ENCODE measurements at regions not wholly inside any gene's neighbourhood (a gene's known extent, or its start where the extent isn't known, plus 50 kb on each side); places are given as distances from the start of the nearest gene placed in this dataset.

DNA sequence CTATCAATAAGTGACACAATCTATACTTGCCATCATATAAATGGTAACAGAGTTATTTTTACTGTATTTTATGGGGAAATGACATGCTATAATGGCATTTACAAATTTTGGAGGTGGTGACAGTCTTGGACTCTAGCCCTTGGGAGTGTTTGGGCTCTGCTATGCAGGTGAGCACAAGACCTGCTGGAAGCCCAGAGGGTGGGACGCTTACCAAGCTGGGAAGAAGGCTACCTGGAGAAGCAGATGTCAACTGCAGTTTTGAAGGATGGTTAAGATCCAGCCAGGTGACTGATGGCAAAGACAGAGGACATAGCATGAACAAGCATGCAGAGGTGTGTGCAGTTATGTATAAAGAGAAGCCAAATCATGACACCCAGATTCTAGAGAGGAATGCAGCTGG, 346.9 kb downstream of the MYCN start:
- TF ChIP-seq, protein P1, sequence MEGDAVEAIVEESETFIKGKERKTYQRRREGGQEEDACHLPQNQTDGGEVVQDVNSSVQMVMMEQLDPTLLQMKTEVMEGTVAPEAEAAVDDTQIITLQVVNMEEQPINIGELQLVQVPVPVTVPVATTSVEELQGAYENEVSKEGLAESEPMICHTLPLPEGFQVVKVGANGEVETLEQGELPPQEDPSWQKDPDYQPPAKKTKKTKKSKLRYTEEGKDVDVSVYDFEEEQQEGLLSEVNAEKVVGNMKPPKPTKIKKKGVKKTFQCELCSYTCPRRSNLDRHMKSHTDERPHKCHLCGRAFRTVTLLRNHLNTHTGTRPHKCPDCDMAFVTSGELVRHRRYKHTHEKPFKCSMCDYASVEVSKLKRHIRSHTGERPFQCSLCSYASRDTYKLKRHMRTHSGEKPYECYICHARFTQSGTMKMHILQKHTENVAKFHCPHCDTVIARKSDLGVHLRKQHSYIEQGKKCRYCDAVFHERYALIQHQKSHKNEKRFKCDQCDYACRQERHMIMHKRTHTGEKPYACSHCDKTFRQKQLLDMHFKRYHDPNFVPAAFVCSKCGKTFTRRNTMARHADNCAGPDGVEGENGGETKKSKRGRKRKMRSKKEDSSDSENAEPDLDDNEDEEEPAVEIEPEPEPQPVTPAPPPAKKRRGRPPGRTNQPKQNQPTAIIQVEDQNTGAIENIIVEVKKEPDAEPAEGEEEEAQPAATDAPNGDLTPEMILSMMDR (IDR thresholded peaks at IDR 0.05; ENCODE audit: low read length) = no peak
- TF ChIP-seq EZH2 (IDR thresholded peaks at IDR 0.05; ENCODE audit: borderline replicate concordance, low read length) = no peak
